HepG2 (cell line): ENCODE measurements at regions not wholly inside any gene's neighbourhood (a gene's known extent, or its start where the extent isn't known, plus 50 kb on each side); places are given as distances from the start of the nearest gene placed in this dataset.

ENCODE experiments used
- ATAC-seq: fragments of 200-7000 bp; cut with Tn5 transposase; 3 replicates; pipeline ENCODE4 v1.9.1; 2020; ENCODE audit warnings: mild to moderate bottlenecking, moderate library complexity
- BruUV-seq: library from RNA; stranded (reverse); fragments of 400-500 nt; replicated peaks from 2 replicates; lab custom pipeline; 2021; lab: Mats Ljungman, UMichigan
- CTCF ChIA-PET: fragments of 300-600 bp; formaldehyde crosslinking; extraction: SDS; loops from one replicate; lab custom pipeline; 2021; ENCODE audit warnings: low total read pairs, inconsistent platforms, low intra/inter-chr PET ratio; lab: Yijun Ruan, JAX
- POLR2A ChIA-PET: fragments of 350-600 bp; sonication (Branson Sonifier 250); formaldehyde crosslinking; loops from one replicate; lab custom pipeline; 2020; ENCODE audit warnings: antibody characterized with exemption, inconsistent platforms; lab: Yijun Ruan, JAX
- DNase-seq: peaks from one replicate; pipeline ENCODE4 v3.0.0-alpha.2; 2015; ENCODE audit warnings: low spot score
- FAIRE-seq: peaks from 3 replicates; lab custom pipeline; 2011; peaks lifted over from hg19 to GRCh38; lab: Jason Lieb, UNC
- H2AFZ ChIP-seq: one replicate; pipeline ENCODE4 v1.6.1; 2011; ENCODE audit warnings: low read length, inconsistent platforms
- H3K27ac ChIP-seq: fragments of 300-600 bp; 3 replicates; pipeline ENCODE4 v1.8.0; 2011; ENCODE audit warnings: mixed run types, mild to moderate bottlenecking, mixed read lengths, low read length, inconsistent platforms; ENCODE audit not compliant: insufficient read depth; ENCODE audit errors: extremely low read length
- H3K27me3 ChIP-seq, 2 experiments: fragments of 200-600 bp in 1 of 2; 2 replicates in 1 of 2; 3 replicates in 1 of 2; pipeline versions ENCODE4 v1.6.0 to v1.8.0; 2011; ENCODE audit warnings: low read length in 2 of 2, mild to moderate bottlenecking in 2 of 2, moderate library complexity in 2 of 2, inconsistent platforms in 1 of 2; ENCODE audit not compliant: insufficient read depth in 2 of 2, control insufficient read depth in 1 of 2
- H3K36me3 ChIP-seq, 2 experiments: fragments of 200-600 bp in 1 of 2; replicated peaks in 1 of 2; 2 replicates in 1 of 2; 3 replicates in 1 of 2; pipeline versions ENCODE4 v1.5.1 to v1.8.0; 2011; ENCODE audit warnings: low read length in 2 of 2, inconsistent platforms in 1 of 2; ENCODE audit not compliant: insufficient read depth in 2 of 2, control insufficient read depth in 1 of 2
- H3K4me1 ChIP-seq: 2 replicates; pipeline ENCODE4 v1.5.1; 2012; ENCODE audit warnings: low read length, inconsistent platforms; ENCODE audit not compliant: insufficient read depth
- H3K4me2 ChIP-seq: 2 replicates; pipeline ENCODE4 v1.6.0; 2011; ENCODE audit warnings: low read depth, low read length, inconsistent platforms
- H3K4me3 ChIP-seq, 3 experiments: fragments of 200-600 bp in 1 of 3; sonication (generic), shearing (Covaris generic) in 1 of 3; replicated peaks in 1 of 3; 2 replicates each; pipeline ENCODE4 v1.5.1; 2011 to 2016; ENCODE audit warnings: low read length in 3 of 3, inconsistent platforms in 2 of 3, low read depth in 2 of 3, mild to moderate bottlenecking in 2 of 3, control low read depth in 1 of 3, mixed read lengths in 1 of 3; ENCODE audit not compliant: insufficient read depth in 1 of 3
- H3K79me2 ChIP-seq: one replicate; pipeline ENCODE4 v1.6.1; 2011; ENCODE audit warnings: low read length, inconsistent platforms; ENCODE audit not compliant: insufficient read depth
- H3K9ac ChIP-seq: 2 replicates; pipeline ENCODE4 v1.6.0; 2011; ENCODE audit warnings: mild to moderate bottlenecking, low read depth, low read length, inconsistent platforms; ENCODE audit not compliant: insufficient read depth
- H3K9me3 ChIP-seq: 2 replicates; pipeline ENCODE4 v1.5.1; 2012; ENCODE audit warnings: mild to moderate bottlenecking, low read length
- H4K20me1 ChIP-seq: 2 replicates; pipeline ENCODE4 v1.6.0; 2011; ENCODE audit warnings: inconsistent platforms, mild to moderate bottlenecking, low read length, moderate library complexity; ENCODE audit not compliant: insufficient read depth
- ATF2 ChIP-seq: sonication (generic); formaldehyde crosslinking; IDR thresholded peaks from 2 replicates; pipeline ENCODE4 v1.4.0; 2020; ENCODE audit warnings: missing genetic modification reagents
- E2F5 ChIP-seq: sonication (generic); formaldehyde crosslinking; conservative IDR thresholded peaks from 2 replicates; pipeline ENCODE4 v1.4.0; 2020; ENCODE audit warnings: missing genetic modification reagents
- JUND ChIP-seq: sonication (generic); formaldehyde crosslinking; IDR thresholded peaks from 2 replicates; pipeline ENCODE4 v1.8.0; 2022; ENCODE audit warnings: mild to moderate bottlenecking, missing genetic modification reagents
- SETDB1 ChIP-seq: sonication (generic); formaldehyde crosslinking; IDR thresholded peaks from 2 replicates; pipeline ENCODE4 v1.5.1; 2020; ENCODE audit warnings: missing genetic modification reagents, mild to moderate bottlenecking, borderline replicate concordance
- ZKSCAN5 ChIP-seq: sonication (generic); formaldehyde crosslinking; IDR thresholded peaks from 2 replicates; pipeline ENCODE4 v1.5.1; 2020; ENCODE audit warnings: mild to moderate bottlenecking, missing genetic modification reagents
- ZNF3 ChIP-seq: IDR thresholded peaks from 2 replicates; pipeline ENCODE4 v1.7.0; 2017; ENCODE audit warnings: inconsistent platforms
- ZNF501 ChIP-seq: sonication (generic); formaldehyde crosslinking; IDR thresholded peaks from 2 replicates; pipeline ENCODE4 v1.5.1; 2020; ENCODE audit warnings: mild to moderate bottlenecking, moderate library complexity, missing genetic modification reagents
- WGBS: methylation state at CpG from one replicate; pipeline ENCODE4 v1.1.6; 2017; ENCODE audit warnings: low lambda C conversion rate; 5-methylcytosine and 5-hydroxymethylcytosine counted together
- in situ Hi-C: cut with HindIII; loops from 2 replicates; pipeline ENCODE4 v1.10.0; 2017; ENCODE audit warnings: low pct_unique_long_range_greater_than_20kb; ENCODE audit not compliant: extremely low pct_ligation_motif_present
- intact Hi-C: fragments of 100-400 bp; cut with micrococcal nuclease; formaldehyde crosslinking; loops from one replicate; pipeline ENCODE4 v1.10.0; 2022; ENCODE audit not compliant: unreplicated experiment

GRCh38 chr6:113317891-113318574, 539.1 kb upstream of the MARCKS start:
- no peak for TF ChIP-seq ZNF501
- TF ChIP-seq ZNF3 (CRISPR knock-in tag), result no peak
- TF ChIP-seq ZKSCAN5 (CRISPR knock-in tag), result no peak
- no peak for TF ChIP-seq JUND (CRISPR knock-in tag)
- TF ChIP-seq SETDB1 (CRISPR knock-in tag), result no peak
- TF ChIP-seq ATF2 (CRISPR knock-in tag), result no peak
- TF ChIP-seq E2F5, result no peak
- TF ChIP-seq, all 625 proteins: peak for 0
- Histone ChIP-seq H3K27ac (no peak overlapping the region), H4K20me1 (no peaks in the 10 kb centered on the region), H3K9me3 (no peaks in the 10 kb centered on the region), H3K36me3 (no peaks in the 10 kb centered on the region), H3K27me3 (no peaks in the 10 kb centered on the region; a peak in 1 of 5 replicates), H3K9ac (no peak overlapping the region), H2AFZ (no peak overlapping the region), H3K4me3 (no peak overlapping the region), H3K4me2 (no peak overlapping the region), H3K4me1 (no peaks in the 10 kb centered on the region), H3K79me2 (no peaks in the 10 kb centered on the region)
- WGBS, result 81% methylated on average over 9 of the region's 9 CpGs
- in situ Hi-C loops (no loop called here), intact Hi-C loops (no loop called here)
- DNase-seq (no peak), ATAC-seq (no peak), FAIRE-seq (no peak)
- POLR2A ChIA-PET, result interaction anchor here (1.2 kb wide), 1 partner anchor 34 kb away, joined by 4 read pairs; no protein-coding TSS in a partner anchor
- no TSS peak for BruUV-seq
- CTCF ChIA-PET, result no interaction called here
